Transverse colon (tissue), 4 donors: ENCODE measurements at regions not wholly inside any gene's neighbourhood (a gene's known extent, or its start where the extent isn't known, plus 50 kb on each side); places are given as distances from the start of the nearest gene placed in this dataset.
"Not testable (repeated sequence)": the region's sequence is repeated elsewhere in the genome, so short reads cannot be mapped to it uniquely, and the experiment has no call there.

ENCODE experiments used
- DNase-seq: peaks from one replicate; pipeline ENCODE4 v3.0.0-alpha.2; 2019
- H3K27ac ChIP-seq, 4 donors: fragments of 200-600 bp; sonication (generic); 2 replicates each; pipeline ENCODE4 v1.5.1; 2016 to 2018; ENCODE audit warnings: inconsistent platforms in 4 of 4
- H3K27me3 ChIP-seq: fragments of 200-600 bp; sonication (generic); 2 replicates; pipeline ENCODE4 v1.5.1; 2017; ENCODE audit warnings: inconsistent platforms
- H3K36me3 ChIP-seq, 4 donors: fragments of 200-600 bp; sonication (generic); 2 replicates each; pipeline ENCODE4 v1.5.1; 2017 to 2019; ENCODE audit warnings: inconsistent platforms in 4 of 4
- H3K4me1 ChIP-seq, 4 donors: fragments of 200-600 bp; sonication (generic); 2 replicates each; pipeline ENCODE4 v1.5.1; 2017 to 2020; ENCODE audit warnings: inconsistent platforms in 4 of 4
- H3K4me3 ChIP-seq, 4 donors: fragments of 200-600 bp; sonication (generic); 1 replicate in 1 of 4; 2 replicates in 3 of 4; pipeline versions ENCODE4 v1.5.1 to v1.6.1; 2017 to 2019; ENCODE audit warnings: inconsistent platforms in 4 of 4
- H3K9me3 ChIP-seq, 2 donors: fragments of 200-600 bp; sonication (generic); 2 replicates each; pipeline ENCODE4 v1.5.1; 2017 to 2019; ENCODE audit warnings: inconsistent platforms in 2 of 2
- EP300 ChIP-seq: sonication (generic); formaldehyde crosslinking; IDR thresholded peaks from one replicate; pipeline ENCODE4 v1.6.1; 2017; ENCODE audit warnings: antibody characterized with exemption, low read depth
- POLR2A ChIP-seq: fragments of 450-650 bp; IDR thresholded peaks from one replicate; pipeline ENCODE4 v1.6.1; 2016; ENCODE audit warnings: antibody characterized with exemption, mild to moderate bottlenecking, moderate library complexity
- POLR2AphosphoS5 ChIP-seq, 3 donors: sonication (generic); formaldehyde crosslinking; IDR thresholded peaks; one replicate each; pipeline ENCODE4 v1.6.1; 2016; ENCODE audit warnings: antibody characterized with exemption in 3 of 3
- WGBS, 2 donors: methylation state at CpG; one replicate each; pipeline ENCODE4 v1.1.5; 2018; ENCODE audit warnings: low coverage in 1 of 2; 5-methylcytosine and 5-hydroxymethylcytosine counted together
- in situ Hi-C, 4 donors: fragments of 200-750 bp; cut with MboI; loops; one replicate each; pipeline versions ENCODE4 v1.15.0 to v1.15.1; 2017; ENCODE audit warnings: low sequenced_read_pairs in 3 of 4, low pct_ligation_motif_present in 1 of 4, low pct_unique_long_range_greater_than_20kb in 1 of 4
- intact Hi-C: fragments of 100-400 bp; cut with DNase I; formaldehyde crosslinking; loops from one replicate; pipeline ENCODE4 v1.15.1; 2023; ENCODE audit warnings: low total_unique reads
- TF ChIP-seq, protein P1 (sequence below), 5 experiments: fragments of 200-600 bp in 3 of 5; fragments of 450-650 bp in 2 of 5; sonication (generic) in 3 of 5; IDR thresholded peaks; 1 replicate in 2 of 5; 2 replicates in 3 of 5; pipeline ENCODE4 v1.5.1; 2016 to 2017; ENCODE audit warnings: antibody characterized with exemption in 5 of 5, inconsistent platforms in 3 of 5, mild to moderate bottlenecking in 2 of 5, moderate library complexity in 1 of 5

- no peaks in the 10 kb centered on the region for H3K36me3 ChIP-seq
- no peak overlapping the region for H3K27ac ChIP-seq
- 73% methylated on average over 5 to 6 of the region's 6 CpGs for WGBS, 2 donors
- no peak for DNase-seq
- H3K27me3 ChIP-seq = no peaks in the 10 kb centered on the region
- TF ChIP-seq, protein P1, sequence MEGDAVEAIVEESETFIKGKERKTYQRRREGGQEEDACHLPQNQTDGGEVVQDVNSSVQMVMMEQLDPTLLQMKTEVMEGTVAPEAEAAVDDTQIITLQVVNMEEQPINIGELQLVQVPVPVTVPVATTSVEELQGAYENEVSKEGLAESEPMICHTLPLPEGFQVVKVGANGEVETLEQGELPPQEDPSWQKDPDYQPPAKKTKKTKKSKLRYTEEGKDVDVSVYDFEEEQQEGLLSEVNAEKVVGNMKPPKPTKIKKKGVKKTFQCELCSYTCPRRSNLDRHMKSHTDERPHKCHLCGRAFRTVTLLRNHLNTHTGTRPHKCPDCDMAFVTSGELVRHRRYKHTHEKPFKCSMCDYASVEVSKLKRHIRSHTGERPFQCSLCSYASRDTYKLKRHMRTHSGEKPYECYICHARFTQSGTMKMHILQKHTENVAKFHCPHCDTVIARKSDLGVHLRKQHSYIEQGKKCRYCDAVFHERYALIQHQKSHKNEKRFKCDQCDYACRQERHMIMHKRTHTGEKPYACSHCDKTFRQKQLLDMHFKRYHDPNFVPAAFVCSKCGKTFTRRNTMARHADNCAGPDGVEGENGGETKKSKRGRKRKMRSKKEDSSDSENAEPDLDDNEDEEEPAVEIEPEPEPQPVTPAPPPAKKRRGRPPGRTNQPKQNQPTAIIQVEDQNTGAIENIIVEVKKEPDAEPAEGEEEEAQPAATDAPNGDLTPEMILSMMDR (IDR thresholded peaks at IDR 0.05) = no peak
- TF ChIP-seq EP300 (no peak), POLR2AphosphoS5 (IDR thresholded peaks at IDR 0.05) (no peak)
- H3K4me1 ChIP-seq = no peaks in the 10 kb centered on the region
- H3K4me3 ChIP-seq = no peak overlapping the region
- in situ Hi-C loops (no loop called here), intact Hi-C loops (no loop called here)
- H3K9me3 ChIP-seq = no peaks in the 10 kb centered on the region
Measured at GRCh38 chr5:10885026-10885425, 124.0 kb upstream of the DAP start.

DNA sequence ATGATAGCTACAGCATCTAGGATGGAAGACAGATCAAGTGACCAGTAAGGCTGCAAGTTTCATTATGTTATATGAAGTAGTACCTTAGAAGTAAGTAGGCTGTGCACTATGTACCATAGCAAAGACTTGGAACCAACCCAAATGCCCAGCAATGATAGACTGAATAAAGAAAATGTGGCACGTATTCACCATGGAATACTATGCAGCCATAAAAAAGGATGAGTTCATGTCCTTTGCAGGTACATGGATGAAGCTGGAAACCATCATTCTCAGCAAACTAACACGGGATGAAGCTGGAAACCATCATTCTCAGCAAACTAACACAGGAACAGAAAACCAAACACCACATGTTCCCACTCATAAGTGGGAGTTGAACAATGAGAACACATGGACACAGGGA is 122.9 kb upstream of the DAP start:
- H3K4me1 ChIP-seq, DNase-seq, H3K36me3 ChIP-seq, H3K27ac ChIP-seq, H3K4me3 ChIP-seq, in situ Hi-C loops, H3K9me3 ChIP-seq, intact Hi-C loops, H3K27me3 ChIP-seq: not testable (repeated sequence)
- WGBS, 2 donors = 71 to 100% methylated on average over 1 to 2 of the region's 2 CpGs

DNA sequence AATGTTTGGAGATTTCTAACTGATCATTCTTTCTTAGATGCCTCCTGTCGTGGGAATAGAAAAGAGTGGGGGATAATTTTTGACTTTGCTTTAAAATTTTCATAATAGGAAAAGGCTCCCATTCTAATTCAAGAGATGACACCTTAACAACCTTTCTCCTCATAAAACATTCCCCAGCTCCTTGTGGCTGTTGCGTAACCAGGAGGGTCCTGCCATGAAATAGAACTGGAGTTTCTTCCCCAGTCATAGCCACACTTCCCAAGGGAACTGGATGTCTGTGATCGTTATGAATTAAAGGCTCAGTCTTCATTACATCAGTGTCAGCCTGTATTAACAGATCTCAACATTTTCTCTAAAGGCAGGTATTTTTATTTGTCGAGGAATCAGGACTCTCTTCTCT is 119.9 kb upstream of the DAP start:
- H3K36me3 ChIP-seq = no peaks in the 10 kb centered on the region
- TF ChIP-seq EP300 (no peak), POLR2A (no peak), POLR2AphosphoS5 (IDR thresholded peaks at IDR 0.05) (no peak)
- TF ChIP-seq, protein P1 (IDR thresholded peaks at IDR 0.05) = no peak
- no peaks in the 10 kb centered on the region for H3K4me1 ChIP-seq
- H3K4me3 ChIP-seq = no peak overlapping the region
- WGBS, 2 donors = 66 to 70% methylated on average over 4 of the region's 4 CpGs
- no peaks in the 10 kb centered on the region for H3K27me3 ChIP-seq
- intact Hi-C loops (no loop called here), in situ Hi-C loops (no loop called here)
- DNase-seq = no peak
- H3K9me3 ChIP-seq = no peaks in the 10 kb centered on the region
- no peak overlapping the region for H3K27ac ChIP-seq

DNA sequence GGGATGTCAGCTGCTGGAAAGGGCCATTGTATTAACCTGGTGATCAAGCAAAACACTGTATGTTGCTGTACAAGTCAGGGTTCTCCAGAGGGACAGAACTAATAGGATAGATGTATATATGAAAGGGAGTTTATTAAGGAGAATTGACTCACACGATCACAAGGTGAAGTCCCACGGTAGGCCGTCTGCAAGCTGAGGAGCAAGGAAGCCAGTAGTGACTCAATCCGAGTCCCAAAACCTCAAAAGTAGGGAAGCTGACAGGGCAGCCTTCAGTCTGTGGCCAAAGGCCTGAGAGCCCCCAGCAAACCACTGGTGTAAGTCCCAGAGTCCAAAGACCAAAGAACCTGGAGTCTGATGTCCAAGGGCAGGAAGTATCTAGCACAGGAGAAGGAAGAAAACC is 116.0 kb upstream of the DAP start:
- 57 to 78% methylated on average over 3 to 4 of the region's 4 CpGs for WGBS, 2 donors
- H3K27me3 ChIP-seq, H3K27ac ChIP-seq, DNase-seq, H3K9me3 ChIP-seq, H3K4me3 ChIP-seq, H3K36me3 ChIP-seq, H3K4me1 ChIP-seq, intact Hi-C loops, in situ Hi-C loops: not testable (repeated sequence)

- TF ChIP-seq POLR2A = no peak
- TF ChIP-seq, protein P1 (IDR thresholded peaks at IDR 0.05) = no peak
- no peak for TF ChIP-seq EP300
- no peak for TF ChIP-seq POLR2AphosphoS5 (IDR thresholded peaks at IDR 0.05)
- no peaks in the 10 kb centered on the region for H3K27me3 ChIP-seq
- H3K9me3 ChIP-seq = no peaks in the 10 kb centered on the region
- in situ Hi-C loops = no loop called here
- no peaks in the 10 kb centered on the region for H3K4me1 ChIP-seq
- intact Hi-C loops = no loop called here
- no peak overlapping the region for H3K27ac ChIP-seq
- H3K4me3 ChIP-seq = no peak overlapping the region
- H3K36me3 ChIP-seq = no peaks in the 10 kb centered on the region
- WGBS, 2 donors = 47% methylated on average over 9 of the region's 9 CpGs; no CpG with 5 or more reads in 1 of the 2 donors
- no peak for DNase-seq
Measured at GRCh38 chr5:10876006-10876744, 115.1 kb upstream of the DAP start.
